HG02973 (cell line): ENCODE measurements at regions not wholly inside any gene's neighbourhood (a gene's known extent, or its start where the extent isn't known, plus 50 kb on each side); places are given as distances from the start of the nearest gene placed in this dataset.
"Not testable (repeated sequence)": the region's sequence is repeated elsewhere in the genome, so short reads cannot be mapped to it uniquely, and the experiment has no call there.

Source experiments
- ATAC-seq: cut with Tn5 transposase; IDR thresholded peaks from one replicate; pipeline ENCODE4 v1.9.1; 2021; ENCODE audit warnings: moderate library complexity; ENCODE audit not compliant: unreplicated experiment

DNA sequence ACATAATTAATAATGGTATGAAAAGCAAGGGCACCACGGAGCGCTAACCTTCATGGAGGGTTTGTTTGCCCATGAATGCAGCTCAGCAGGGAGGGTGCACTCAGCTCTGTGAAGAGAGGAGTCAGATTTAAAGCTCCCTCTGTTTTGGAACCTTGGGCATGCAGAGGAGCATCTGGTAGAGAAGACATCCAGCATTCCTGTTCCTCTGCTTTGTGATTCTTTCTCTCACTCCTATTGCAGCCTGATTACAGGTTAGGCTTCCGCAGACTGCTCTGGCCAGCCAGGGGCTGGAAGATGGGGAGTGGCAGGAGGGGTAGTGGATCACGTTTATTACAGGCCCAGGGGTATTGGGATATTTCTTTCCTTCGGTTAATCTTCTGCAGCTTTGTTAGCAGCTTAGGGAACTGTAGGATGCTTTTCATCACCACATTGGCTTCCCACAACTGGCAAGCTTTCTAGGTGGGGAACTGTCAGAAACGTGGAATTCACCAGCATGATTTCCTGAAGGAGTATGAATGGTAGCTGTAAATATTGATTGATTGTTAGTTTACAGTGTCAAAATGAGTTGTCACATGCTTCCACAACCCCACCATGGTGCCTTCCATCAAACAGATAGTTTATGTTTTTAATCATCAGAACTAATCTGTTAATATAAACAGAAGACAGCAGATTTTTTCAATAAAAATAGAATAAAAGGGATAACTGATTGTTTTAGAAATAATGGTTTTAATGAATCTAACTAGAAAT, 201.1 kb downstream of the VAPA start:
- no peak for ATAC-seq

DNA sequence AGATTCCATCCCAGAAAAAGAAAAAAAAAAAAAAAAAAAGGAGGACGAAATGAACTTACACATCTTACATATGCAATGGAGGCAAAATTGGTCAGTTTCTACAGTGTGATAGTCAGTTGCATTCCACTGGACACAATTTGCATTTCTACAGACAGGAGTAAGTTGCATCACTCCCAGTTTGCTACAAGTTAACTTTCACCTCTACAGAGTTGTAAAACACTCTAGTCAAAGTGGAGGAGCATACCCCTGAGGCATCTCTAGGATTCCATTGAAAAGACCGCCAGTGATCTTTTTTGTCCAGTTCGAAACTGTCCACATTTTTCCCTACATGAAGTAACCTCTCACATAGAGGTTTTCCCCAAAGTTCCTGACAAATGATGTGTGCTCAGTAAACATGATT, 202.8 kb downstream of the VAPA start:
- no peak for ATAC-seq

DNA sequence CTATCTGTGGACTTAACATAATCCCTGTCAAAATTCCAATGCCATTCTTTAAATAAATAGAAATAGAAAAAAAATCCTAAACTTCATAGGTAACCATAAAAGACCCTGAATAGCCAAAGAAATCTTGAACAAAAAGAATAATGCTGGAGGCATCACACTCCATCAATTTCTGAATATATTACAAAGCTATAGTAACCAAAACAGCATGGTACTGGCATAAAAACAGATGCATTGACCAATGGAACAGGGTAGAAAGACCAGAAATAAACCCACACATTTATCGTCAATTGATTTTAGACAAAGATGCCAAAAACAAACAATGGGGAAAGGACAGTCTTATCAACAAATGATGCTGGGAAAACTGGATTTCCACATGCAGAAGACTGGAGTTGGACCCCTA, 205.7 kb downstream of the VAPA start:
- no peak for ATAC-seq

DNA sequence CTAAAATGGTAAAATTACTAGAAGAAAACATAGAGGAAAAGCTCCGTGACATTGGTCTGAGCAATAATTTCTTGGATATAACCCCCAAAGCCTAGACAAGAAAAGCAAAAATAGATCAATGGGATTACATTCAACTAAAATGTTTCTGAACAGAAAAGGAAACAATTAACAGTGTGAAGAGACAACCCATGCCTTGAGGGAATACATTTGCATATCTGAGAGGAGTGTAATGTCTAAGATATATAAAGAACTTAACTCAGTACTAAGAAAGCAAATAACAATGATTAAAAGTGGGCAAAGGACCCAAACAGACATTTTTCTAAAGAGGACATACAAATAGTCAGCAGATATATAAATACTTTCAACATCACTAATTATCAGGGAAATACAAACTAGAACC, 206.2 kb downstream of the VAPA start:
- no peak for ATAC-seq

DNA sequence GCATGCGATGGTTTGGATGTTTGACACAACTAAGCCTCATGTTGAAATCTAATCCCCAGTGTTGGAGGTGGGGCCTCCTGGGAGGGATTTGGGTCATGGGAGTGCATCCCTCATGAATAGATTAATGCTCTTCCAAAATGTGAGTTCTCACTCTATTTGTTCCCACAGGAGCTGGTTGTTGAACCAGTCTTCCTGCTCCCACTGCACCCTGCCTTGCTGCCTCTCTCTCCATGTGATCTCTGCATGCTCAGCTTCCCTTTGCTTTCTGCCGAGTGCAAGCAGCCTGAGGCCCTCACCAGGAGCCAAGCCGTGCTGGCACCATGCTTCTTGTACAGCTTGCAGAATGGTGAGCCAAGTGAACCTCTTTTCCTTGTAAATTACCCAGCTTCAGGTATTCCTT, 206.8 kb downstream of the VAPA start:
- no peak for ATAC-seq

DNA sequence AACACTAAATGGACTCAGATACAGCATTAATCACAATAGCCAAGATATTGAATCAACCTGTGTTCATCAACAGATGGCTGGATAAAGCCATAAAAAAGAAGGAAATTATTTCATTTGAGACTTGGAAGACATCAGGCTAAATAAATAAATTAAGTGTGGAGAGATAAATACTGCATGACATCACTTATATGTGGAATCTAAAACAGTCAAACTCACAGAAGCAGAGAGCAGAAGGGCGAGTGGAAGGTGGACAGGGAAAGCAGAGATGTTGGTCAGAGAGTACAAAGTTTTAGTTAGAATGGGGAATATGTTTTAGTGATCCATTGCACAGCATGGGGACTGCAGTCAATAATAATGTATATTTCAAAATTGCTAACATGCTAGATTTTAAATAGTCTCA, 207.2 kb downstream of the VAPA start:
- no peak for ATAC-seq

DNA sequence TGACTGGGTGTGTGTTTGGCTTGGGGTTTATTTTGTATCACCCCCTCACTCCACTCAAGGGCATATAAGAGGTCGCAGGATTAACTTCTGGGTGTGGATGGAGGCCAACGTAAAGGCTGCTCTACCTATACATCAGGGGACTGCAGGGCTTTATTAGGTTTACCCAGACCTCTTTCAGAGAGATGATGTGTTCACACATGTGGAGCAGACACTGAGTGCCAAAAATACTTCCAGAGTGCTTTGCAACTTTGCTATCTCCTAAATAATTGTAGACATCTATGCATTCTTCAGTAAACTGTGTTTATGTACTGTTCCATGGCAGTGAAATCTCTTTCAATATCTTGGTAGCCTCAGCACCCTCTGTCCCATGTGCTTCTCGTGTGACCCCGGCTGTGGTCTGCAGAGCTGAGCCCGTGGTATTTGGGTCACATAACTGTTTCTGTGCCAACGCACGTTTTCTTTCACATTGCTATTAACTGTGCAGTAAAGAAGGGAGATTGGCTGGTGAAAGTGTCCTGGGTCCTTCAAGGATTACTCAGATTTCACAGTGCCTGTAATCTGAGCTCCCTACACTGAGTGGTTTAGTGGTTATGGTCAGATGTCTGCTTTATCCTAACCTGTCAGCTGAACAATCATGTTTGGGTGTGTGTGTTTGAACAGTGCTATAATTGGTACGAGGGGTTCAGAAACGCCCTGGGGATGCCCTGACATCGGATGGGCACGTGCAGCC, 208.1 kb downstream of the VAPA start:
- no peak for ATAC-seq

DNA sequence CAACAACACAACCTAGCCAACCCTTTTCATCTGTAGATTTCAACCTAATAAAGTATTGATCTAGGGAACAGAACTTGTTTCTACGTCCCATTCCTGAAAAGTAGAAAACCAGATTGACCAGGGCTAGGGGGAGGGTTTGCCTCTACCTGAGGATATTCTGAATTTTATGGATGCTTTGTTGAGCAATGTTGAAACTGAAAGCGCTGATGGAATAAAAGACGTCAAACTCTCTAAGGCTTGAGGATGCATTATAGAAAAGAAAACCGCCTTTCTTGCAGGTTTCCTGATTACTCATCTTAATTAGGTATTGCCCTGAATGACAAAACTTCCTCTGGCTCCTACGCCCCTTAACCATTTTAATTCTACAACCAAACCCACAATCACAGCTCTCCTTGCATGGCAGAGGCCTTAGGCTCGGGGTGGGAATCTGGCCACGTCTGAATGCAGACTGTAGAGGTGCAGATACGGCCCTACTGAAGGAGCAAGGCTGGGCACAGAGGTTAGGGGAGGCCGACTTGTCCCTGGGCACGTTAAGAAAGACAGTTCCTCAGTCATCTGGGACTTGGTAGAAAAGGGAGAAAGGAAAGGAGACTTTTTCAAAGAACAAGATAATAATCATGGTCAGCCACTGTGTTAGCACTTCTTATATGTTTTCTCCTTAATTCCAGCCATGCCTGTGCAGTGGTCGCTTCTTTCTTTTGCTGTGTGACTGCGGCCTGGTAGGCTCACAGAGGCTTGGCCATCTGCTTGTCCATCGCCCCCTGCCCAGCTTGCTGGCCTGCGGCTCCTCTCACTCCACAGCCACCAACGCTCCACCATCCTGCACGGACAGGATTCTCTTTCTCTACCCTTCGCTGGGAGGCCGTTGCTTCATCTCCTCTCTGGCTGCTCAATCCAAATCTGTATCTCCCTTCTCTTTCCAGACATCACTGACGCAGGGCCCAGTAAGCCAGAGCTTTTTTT, 209.5 kb downstream of the VAPA start:
- no peak for ATAC-seq

DNA sequence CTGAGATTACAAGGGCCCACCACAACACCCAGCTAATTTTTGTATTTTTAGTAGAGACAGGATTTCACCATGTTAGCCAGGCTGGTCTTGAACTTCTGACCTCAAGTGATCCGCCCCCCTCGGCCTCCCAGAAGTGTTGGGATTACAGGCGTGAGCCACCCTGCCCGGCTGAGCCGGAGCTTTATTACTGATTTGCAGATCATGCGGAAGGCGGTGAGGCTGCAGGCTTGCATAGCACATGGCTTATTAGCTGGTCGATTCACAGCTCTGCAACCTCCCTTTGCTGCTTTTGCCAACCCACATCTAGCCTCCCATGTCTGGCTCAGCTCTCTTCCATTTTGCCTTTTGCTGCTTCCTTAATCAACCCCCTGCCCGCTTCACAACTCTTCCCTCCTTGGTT, 210.3 kb downstream of the VAPA start:
- no peak for ATAC-seq

DNA sequence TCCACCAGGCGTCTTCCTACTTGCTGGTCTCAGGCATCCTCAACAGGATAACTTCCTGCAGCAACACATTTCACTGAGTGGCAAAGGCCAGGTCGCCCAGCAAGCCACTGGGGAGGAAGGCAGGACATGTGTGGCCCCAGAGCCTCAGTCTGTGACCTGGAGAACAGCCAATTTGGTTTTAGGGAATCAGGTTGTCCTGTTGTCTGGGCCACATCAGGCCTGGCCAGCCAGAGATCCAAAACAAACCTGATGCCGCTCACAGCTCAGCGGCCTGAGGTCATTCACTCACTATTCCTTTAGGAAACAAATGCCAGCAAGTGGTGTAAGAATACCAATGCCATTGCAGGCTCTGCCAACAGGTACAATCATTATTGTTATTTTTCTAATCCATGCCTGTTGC, 210.7 kb downstream of the VAPA start:
- ATAC-seq = no peak

DNA sequence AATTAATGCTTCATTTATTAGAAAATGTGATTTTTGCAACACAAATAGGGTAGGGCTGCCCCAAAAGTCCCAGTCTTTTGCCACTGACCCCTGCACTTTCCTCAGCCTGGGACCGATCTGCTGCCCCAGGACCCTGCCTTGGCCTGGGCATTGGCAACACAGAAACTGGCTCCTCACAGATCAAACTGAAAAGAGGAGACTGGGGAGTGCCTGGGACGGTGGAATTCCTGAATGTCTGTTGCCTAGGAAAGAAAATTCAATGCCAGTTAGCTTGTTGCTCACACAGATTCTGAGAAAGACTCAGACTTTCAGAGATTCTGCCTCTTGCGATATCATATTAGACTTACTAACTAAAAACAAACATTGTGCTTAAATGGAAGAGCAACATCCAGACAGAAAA, 211.2 kb downstream of the VAPA start:
- ATAC-seq = no peak

DNA sequence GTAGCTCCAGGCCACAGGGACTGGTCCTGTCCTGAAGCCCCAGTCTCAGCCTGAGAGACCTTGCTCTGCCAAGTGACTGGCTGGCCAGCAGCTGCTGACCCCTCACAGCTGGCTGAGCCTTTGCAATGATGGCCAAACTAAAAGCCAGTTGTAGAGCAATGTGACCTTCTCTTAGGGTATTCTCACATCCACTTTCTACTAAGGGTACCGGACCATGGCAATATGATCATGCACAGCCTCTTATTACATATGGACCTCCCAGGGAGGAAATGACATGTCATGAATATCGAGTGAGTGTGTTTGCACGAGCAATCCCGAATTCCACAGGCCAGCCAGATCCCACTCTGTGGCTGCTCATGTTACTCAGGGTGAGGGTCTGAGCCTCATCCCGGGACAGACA, 213.9 kb downstream of the VAPA start:
- no peak for ATAC-seq

DNA sequence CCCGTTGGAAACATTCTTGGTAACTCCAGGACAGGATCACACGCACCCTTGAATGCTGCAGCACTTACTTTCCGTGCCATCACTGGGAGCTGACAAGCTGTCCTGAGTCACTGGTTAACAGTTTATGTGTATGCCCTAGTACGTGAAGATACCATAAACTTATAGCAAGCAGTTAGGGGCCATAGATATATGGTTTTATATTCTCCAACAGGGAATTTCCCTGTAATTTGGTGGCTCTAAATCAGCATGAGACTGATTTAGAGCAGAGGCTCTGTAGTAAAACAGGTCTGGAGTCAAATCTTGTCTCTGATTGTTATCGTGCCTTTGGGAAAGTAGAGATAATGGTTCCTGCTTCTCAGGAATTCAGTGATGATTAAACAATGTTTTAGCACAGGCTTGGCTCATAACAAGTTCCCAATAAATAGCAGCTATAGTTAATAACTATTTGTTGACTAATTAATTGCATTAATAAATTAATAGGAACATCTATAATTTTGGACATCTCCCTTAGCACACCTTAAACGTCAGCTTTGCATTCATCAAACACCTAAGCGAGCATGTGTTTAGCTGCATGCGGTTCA, 215.2 kb downstream of the VAPA start:
- ATAC-seq = no peak

DNA sequence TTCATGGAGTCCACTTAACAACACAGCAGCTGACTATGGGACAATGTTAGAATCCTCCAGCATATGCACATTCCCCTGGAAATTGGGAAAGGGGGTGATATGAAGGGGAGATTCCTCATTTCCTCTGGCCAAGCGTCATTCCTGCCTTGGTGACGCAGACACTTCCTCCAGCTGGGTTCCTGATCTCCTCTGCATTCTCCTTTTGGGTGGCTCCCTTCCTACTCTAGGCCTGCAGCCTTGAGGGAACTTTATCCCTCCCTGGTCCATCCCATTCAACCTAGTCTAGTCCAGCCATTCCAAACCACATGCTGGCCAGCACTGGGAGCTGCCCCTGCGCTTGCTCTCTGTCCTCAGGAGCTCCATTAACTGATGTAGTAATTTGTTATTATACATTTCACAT, 216.8 kb downstream of the VAPA start:
- ATAC-seq = no peak

DNA sequence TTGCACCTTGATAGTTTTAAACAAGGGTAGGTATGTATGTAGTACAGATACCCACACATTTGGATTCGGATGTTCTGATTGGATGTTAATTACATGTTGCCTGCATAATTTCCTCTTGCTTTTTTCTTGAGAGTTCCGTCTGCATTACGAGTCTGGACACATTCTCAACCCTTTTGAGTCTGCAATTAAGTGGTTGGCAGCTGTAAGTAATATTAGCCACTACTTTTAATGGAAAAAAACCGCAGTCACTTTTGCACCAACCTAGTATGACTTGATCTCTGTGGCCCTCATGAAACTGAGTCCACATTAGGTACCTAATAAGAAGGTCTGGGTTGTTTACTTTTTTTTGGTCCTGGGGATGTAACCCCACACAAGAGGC, 217.3 kb downstream of the VAPA start:
- no peak for ATAC-seq

DNA sequence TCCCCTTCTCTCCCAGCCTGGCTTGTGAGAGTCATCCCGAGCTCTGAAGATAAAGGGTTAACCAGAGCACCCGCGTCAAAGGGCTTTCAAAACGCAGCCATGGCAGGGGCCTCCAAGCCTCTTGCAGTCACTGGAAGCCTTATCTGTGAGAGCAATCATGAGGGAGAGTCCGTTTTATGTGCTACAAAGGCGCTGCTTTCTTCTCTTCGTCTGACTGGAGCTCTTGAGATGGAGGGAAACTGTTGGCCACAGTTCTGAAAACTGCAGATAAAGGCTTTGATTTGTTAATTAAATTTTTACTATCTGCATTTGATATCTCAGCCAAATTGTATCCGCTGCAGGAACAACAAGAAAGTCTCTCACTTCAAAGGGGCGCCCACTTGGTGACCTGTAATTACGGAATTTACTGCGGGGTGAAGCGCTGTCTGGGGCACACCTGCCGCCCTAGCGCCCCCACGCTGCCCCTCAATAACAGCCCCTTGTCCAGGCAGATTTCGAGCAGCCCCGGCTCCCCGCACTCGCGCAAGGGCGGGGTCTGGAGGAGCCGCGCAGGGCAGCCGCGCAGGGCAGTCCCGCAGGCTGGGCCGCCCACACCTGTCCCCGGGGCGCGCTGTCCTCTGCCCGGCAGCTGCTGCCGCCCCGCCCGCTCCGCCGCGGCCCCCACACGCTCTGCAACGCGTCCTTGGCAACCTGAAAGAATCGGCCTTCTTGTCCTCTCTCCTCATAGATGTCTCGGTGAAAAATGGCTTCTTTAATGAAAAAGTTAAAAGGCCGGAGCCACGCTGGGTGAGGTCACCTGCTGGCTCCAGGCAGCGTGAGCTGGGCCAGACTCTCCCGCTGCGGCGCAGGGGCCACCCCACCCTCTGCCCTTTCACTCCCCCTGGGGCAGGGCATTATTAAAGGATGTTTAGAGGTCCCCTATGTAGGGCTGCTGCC, 217.9 kb downstream of the VAPA start:
- no peak for ATAC-seq

DNA sequence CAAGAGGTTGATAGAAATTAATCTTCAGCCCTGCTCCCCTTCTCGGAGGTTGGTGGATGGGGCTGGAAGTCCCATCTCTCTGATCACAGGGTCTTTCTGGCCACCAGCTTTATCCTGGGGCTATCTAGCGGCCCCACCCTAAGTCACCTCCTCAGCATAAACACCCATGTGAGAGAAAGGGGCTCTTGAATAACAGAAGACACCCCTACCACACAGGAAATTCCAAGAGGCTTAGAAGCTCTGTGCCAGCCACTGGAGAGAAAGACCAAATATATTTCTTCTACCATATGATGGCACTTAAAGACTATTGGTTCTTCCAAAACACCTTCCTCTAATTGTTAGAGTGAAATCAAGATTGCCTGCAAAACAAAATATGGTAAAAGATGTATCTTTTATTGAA, 219.7 kb downstream of the VAPA start:
- ATAC-seq = no peak

DNA sequence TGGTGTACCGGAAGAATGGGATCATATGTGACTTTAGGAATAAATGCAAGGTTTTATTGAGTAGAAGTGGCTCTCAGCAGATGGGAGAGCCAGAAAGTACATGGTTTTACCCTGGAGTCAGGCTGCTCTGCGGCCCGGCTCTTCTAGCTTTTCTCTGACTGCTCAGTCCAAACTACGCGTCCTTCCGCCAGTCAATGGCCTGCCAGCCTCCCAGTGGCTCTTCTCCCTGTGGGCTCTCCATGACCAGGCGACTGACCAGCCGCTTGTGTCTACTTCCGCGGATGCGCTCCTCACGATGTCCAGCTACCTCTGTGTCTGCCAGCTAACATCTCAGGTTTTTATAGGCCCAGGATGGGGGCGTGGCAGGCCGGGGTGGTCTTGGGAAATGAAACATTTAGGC, 220.4 kb downstream of the VAPA start:
- ATAC-seq = no peak

DNA sequence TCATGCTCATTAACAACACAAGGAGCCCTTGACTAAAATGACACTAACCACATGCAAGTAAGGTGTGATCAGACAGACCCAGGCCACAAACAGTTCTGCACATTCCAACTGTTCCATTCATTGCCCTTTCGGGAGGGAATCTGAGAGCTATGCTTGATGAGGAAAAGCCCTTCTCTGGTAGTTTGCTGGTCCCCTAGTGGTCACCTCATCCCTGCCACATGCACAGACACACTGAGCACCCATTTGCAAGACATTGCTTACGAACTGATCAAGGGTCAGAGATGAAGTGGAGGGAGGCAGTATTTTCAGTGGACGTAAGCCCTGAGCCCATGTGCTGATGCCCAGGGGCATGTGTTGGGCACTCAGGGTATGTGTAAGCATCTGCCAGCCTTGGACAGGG, 220.9 kb downstream of the VAPA start:
- not testable (repeated sequence) for ATAC-seq

DNA sequence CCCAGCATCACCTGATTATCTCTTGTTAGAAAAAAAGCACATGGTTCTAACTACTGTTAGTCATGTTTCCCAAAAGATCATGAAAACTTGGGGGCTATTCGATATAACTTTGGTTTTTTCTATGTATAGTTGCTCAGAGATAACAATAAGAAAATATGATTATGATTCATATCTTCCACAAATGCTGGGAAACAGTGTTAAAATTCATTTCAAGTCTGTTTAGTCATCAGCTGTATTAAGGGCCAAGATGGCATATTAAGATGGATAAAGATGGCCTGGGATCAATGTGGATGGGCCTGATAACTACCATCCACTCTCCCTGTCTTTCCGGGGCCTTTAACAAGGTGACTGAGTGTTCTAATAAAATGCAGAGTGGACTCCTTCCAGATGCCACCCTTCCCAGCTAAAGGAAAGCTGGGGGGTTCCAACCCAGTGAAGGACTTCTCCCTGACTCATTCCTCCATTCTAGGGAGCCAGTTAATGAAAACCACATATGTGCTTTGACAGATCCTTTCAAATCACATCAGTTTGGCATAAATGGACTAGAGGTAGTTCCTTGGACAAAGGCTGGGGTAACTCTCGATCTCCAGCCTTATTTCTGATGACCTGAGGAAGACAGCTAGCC, 221.6 kb downstream of the VAPA start:
- ATAC-seq = no peak
